ENCODE measurements at regions not wholly inside any gene's neighbourhood (a gene's known extent, or its start where the extent isn't known, plus 50 kb on each side); places are given as distances from the start of the nearest gene placed in this dataset.

DNA sequence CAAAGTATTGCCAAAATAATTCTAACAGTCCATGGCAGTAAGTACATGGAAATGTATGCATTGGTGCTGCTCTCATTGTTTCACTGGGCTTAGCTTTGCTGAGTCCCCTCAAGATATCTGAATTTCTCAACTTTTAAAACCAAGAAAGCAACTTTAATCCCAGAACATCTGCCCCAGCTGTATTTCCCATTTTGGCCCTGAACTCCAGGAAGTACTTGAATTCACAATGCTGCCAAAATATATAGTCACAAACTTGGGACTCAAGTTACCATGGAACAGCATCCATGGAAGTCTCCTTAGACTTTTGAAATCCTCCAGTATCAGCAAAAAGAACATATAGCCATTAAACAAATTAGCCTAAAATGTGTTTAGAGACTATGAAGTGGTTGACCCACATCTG, 78.5 kb upstream of the FLRT2 start:
- H3K4me3 Mint-ChIP-seq = no peak overlapping the region
- no peak for DNase-seq
- no peak overlapping the region for H3K27ac Mint-ChIP-seq

DNA sequence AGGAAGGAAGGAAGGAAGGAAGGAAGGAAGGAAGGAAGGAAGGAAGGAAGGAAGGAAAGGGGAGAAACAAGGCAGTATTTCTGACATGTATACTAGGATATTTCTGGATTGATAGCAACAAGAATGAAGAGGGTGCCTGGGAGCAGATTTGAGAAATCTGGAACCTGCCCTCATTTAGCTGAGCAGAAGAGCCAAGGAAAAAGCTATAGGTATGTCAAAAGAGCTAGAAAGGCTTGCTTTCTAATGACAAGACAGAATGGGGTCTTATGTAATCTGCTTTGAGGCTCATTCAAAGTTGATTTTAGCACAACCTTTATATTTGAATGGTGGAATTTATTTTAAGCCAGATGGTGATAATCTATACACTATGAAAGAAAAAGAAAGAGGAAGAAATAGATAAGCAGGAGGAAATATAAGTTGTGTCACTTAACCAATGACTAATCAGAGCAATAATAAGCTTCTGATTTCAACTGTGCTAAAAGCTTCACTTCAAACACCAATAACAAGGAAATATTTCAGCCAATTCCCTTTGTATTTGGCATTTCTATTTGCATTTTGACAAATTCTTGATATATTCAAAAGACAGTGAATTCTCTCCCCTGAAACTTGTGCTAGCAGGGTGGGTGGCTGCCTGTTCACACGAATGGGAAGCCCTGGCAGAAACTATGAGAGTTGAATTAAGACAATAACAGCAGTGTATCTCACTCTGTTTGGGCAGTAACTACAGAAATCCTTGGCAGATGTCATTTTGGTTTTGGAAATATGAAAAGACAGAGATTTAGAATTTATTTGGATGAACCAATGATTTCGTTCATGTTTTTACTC, 76.3 kb upstream of the FLRT2 start:
- no peaks in the 10 kb centered on the region for H3K9me3 Mint-ChIP-seq
- no peaks in the 10 kb centered on the region for H3K36me3 Mint-ChIP-seq (ENCODE audit: insufficient read depth in 2 of 2)
- H3K27me3 Mint-ChIP-seq (ENCODE audit: low read depth) = no peaks in the 10 kb centered on the region
- no peaks in the 10 kb centered on the region for H3K4me1 Mint-ChIP-seq (ENCODE audit: low read depth)
- ATAC-seq (replicated peaks in 1 of 2) (no peak), DNase-seq (no peak)
- H3K4me3 Mint-ChIP-seq = no peak overlapping the region
- H3K27ac Mint-ChIP-seq = no peak overlapping the region

More for the DNA sequence above, 78.5 kb upstream of the FLRT2 start:
- Mint-ChIP-seq H3K27me3 (ENCODE audit: low read depth) (no peaks in the 10 kb centered on the region), H3K9me3 (no peaks in the 10 kb centered on the region), H3K4me1 (ENCODE audit: low read depth) (no peaks in the 10 kb centered on the region), H3K36me3 (ENCODE audit: insufficient read depth in 2 of 2) (no peaks in the 10 kb centered on the region)
- ATAC-seq (replicated peaks in 1 of 2) = no peak

DNA sequence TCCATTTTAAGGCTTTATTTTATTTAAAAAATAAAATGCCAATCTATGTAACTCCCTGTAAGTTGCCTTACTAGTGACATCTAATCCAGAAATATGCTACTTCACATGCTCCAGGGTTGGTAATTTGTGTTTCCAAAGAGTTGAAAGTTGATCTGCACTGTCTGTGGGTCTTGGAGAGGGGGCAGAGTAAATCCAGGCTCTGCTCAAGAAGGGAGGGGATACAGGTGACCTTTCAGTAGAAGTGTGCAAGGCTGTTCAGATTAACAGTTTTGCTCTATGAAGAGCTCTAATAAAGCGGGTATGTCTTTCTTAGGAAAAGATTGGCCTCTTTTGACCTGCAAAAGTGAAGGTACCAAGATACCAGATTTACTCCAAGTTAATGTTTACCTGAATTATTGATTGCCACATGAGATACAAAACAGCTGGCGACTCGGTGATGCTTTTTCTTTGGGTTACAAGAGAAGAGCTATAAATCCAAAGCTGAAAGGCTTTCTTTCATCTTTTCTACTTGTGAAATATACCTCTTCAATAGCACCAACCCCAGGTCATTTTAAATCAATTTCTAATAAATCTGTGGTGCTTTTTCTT, 75.6 kb upstream of the FLRT2 start:
- H3K27ac Mint-ChIP-seq = no peak overlapping the region
- H3K4me3 Mint-ChIP-seq = no peak overlapping the region
- no peaks in the 10 kb centered on the region for H3K36me3 Mint-ChIP-seq (ENCODE audit: insufficient read depth in 2 of 2)
- DNase-seq (no peak), ATAC-seq (replicated peaks in 1 of 2) (no peak)
- H3K27me3 Mint-ChIP-seq (ENCODE audit: low read depth) = no peaks in the 10 kb centered on the region
- H3K4me1 Mint-ChIP-seq (ENCODE audit: low read depth) = no peaks in the 10 kb centered on the region
- no peaks in the 10 kb centered on the region for H3K9me3 Mint-ChIP-seq

DNA sequence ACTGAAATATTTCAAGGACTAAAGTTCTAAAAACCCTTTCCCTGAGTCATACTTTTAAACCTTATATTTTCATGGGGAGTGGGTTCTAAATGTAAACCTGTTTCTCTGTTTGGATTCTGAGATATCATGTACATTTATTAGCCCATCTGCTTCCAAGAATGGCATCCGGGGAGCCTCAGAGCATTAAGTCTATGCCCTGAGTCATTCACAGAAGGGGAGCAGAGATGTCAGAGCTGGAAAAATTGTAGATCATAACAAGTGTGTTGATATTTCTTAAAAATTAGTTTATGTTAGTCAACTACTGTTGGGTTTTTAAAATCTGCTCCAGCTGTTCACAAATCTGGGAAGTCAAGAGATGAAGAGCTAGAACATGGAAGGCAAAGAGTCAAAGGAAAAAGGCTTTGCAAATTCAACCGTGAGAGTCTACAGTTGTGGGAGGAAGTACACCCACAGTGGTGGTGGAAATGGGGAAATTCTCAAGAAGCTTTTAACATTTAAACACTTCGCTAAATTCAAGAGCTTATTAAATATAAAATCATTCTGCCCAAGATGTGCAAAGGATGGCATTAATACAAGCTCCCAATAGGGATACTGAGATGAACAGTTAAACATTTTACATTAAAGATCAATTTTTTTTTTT, 70.5 kb upstream of the FLRT2 start:
- DNase-seq (no peak), ATAC-seq (replicated peaks in 1 of 2) (no peak)
- Mint-ChIP-seq H3K27me3 (ENCODE audit: low read depth) (no peaks in the 10 kb centered on the region), H3K27ac (no peak overlapping the region), H3K9me3 (peaks cover 0 to 2% of the 10 kb centered on the region in 2 donors), H3K4me3 (no peak overlapping the region), H3K36me3 (ENCODE audit: insufficient read depth in 2 of 2) (no peaks in the 10 kb centered on the region), H3K4me1 (ENCODE audit: low read depth) (no peaks in the 10 kb centered on the region)

DNA sequence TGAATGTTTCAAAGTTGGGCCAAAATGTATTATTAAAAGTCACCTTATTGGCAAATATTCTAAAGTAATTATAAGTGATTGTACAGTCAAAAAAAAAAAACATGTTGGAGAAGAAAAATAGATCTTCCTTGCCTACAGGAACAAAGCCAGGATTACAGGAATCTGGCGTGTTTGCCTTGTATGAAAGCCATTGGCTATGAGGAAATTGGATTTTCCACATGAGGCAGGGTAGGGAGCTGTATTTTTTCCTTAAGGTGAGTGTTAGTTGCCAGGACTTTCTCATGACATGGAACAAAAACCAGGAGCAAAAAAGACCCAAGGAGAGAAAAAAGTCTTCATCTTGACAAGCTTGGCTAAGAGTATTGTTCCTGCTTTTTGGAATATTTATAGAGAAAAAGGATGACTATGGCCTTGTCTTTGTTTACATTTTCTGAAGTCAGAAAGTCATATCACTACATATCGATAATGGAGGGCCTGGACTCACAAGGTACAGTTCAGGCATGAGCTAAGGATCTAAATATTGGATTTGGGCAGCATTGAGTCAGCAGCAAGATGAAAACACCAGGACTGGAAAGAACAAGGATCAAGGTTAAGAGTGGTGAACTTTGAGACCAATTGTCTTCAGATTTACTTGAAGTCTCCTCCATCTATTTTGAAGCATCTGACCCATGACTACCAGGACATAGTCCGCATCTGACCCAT, 68.4 kb upstream of the FLRT2 start:
- H3K27me3 Mint-ChIP-seq (ENCODE audit: low read depth) = no peaks in the 10 kb centered on the region
- H3K9me3 Mint-ChIP-seq = peaks cover under 1 to 2% of the 10 kb centered on the region in 2 donors
- no peak overlapping the region for H3K27ac Mint-ChIP-seq
- no peak for DNase-seq
- H3K36me3 Mint-ChIP-seq (ENCODE audit: insufficient read depth in 2 of 2) = no peaks in the 10 kb centered on the region
- no peak overlapping the region for H3K4me3 Mint-ChIP-seq
- H3K4me1 Mint-ChIP-seq (ENCODE audit: low read depth) = no peaks in the 10 kb centered on the region
- no peak for ATAC-seq (replicated peaks in 1 of 2)

DNA sequence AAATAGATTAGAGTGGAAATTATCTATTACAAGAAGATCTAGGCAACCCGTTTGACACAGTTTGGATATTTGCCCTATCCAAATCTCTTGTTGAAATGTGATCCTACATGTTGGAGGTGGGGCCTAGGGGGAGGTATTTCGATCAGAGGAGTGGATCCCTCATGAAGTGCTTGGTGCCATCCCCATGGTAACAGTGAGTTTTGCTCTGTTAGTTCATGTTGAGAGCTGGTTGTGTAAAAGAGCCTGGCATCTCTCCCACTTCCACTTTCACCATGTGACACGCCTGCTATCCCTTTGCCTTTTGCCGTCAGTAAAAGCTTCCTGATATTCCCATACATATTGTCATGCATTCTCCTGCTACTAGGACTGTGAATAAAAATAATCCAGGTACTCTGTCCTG, 66.4 kb upstream of the FLRT2 start:
- ATAC-seq (replicated peaks in 1 of 2) (no peak), DNase-seq (no peak)
- Mint-ChIP-seq H3K27ac (no peak overlapping the region), H3K4me3 (no peak overlapping the region), H3K4me1 (ENCODE audit: low read depth) (no peaks in the 10 kb centered on the region), H3K27me3 (ENCODE audit: low read depth) (no peaks in the 10 kb centered on the region), H3K9me3 (peaks cover 2 to 4% of the 10 kb centered on the region in 2 donors), H3K36me3 (ENCODE audit: insufficient read depth in 2 of 2) (no peaks in the 10 kb centered on the region)

DNA sequence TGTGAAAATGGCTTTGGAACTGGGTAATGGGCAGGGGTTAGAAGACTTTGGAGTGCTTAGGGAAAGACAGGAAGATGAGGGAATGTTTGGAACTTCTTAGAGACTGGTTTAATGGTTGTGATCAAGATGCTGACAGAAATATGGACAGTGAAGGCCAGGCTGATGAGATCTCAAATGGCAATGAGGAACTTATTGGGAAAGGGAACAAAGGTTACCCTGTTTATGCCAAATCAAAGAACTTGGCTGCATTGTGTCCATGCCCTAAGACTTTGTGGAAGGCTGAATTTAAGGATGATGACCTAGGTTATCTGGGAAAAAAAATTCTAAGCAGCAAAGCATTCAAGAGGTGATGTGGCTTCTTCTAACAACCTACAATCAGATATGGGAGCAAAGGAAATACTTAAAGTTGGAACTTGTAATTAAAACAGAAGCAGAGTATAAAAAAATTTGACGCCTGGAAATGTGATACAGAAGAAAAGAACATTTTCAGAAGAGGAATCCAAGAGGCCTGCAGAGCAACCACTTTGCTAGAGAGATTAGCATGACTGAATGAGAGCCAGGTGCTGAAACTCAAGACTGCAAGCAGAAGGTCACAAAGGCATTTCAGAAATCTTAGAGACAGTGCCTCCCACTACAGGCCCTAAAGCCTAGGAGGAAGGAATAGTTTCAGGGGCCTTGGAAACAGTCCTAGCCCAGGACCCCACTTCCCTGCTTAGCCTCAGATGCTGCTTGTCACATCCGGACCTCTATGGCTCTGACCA, 65.6 kb upstream of the FLRT2 start:
- H3K27ac Mint-ChIP-seq = no peak overlapping the region
- H3K27me3 Mint-ChIP-seq (ENCODE audit: low read depth) = no peaks in the 10 kb centered on the region
- no peak overlapping the region for H3K4me3 Mint-ChIP-seq
- DNase-seq (no peak), ATAC-seq (replicated peaks in 1 of 2) (no peak)
- H3K9me3 Mint-ChIP-seq = peaks cover 2 to 4% of the 10 kb centered on the region in 2 donors
- no peaks in the 10 kb centered on the region for H3K4me1 Mint-ChIP-seq (ENCODE audit: low read depth)
- no peaks in the 10 kb centered on the region for H3K36me3 Mint-ChIP-seq (ENCODE audit: insufficient read depth in 2 of 2)

DNA sequence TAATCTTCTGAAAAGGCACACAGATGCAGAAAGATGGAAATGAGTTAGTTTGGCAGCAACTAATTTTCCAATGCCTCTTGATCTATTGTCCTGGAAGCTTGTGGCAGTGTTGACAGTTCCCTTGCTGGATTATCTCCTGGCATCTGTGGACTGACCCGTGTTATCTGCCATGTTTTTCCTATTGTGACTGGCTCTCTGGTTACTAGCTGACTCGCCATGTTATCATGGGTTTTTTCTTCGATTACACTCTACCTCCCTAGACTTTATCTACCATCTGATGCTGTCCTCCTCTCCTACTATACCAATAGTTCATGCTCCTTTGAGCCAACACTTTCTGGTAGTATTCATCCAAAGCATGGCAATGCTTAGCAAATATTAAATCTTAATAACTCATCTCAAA, 63.3 kb upstream of the FLRT2 start:
- peaks cover 2 to 4% of the 10 kb centered on the region in 2 donors for H3K9me3 Mint-ChIP-seq
- no peak overlapping the region for H3K4me3 Mint-ChIP-seq
- ATAC-seq (replicated peaks in 1 of 2) (no peak), DNase-seq (no peak)
- no peaks in the 10 kb centered on the region for H3K4me1 Mint-ChIP-seq (ENCODE audit: low read depth)
- no peak overlapping the region for H3K27ac Mint-ChIP-seq
- no peaks in the 10 kb centered on the region for H3K27me3 Mint-ChIP-seq (ENCODE audit: low read depth)
- no peaks in the 10 kb centered on the region for H3K36me3 Mint-ChIP-seq (ENCODE audit: insufficient read depth in 2 of 2)

DNA sequence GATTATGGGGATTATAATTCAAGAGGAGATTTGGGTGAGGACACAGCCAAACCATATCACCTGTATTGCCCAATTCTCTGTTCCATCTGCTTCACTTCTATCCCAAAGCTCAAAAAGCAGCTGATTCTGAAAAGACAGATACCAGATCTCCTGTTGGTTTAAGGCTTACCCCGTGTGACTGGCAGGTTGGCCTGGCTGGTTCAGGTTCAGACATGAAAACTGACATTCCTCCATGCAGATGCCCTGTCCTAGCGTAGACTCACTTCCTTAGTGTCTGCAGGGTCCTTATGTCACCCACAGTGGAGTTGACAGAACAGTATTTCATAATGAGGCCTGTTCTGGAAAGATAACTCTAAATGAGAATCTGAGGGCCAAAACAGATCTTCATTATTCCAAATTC, 61.1 kb upstream of the FLRT2 start:
- no peaks in the 10 kb centered on the region for H3K4me1 Mint-ChIP-seq (ENCODE audit: low read depth)
- H3K27ac Mint-ChIP-seq = no peak overlapping the region
- no peak overlapping the region for H3K4me3 Mint-ChIP-seq
- H3K9me3 Mint-ChIP-seq = peaks cover 0 to 4% of the 10 kb centered on the region in 2 donors
- ATAC-seq (replicated peaks in 1 of 2) = no peak
- H3K36me3 Mint-ChIP-seq (ENCODE audit: insufficient read depth in 2 of 2) = no peaks in the 10 kb centered on the region
- H3K27me3 Mint-ChIP-seq (ENCODE audit: low read depth) = no peaks in the 10 kb centered on the region
- DNase-seq = no peak

DNA sequence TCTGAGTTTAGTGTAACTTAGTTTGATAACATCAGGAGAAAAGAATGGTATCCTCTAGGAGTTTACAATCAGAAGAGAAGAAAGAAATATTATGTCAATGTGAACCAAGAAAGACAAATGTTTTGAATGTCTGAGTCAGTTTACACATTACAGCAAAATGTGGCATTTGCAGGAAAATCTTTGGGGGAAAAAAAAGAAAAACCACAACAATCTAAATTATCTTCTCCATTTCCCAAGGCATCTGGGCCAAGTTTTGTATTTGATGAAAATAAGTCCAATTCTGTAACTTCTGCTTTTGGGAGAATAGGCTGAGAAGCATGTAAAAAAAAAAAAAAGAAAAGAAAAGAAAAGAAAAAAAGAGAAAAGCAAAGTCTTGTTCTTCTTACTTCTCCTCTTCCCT, 58.8 kb upstream of the FLRT2 start:
- H3K27me3 Mint-ChIP-seq (ENCODE audit: low read depth) = no peaks in the 10 kb centered on the region
- peaks cover 0 to 4% of the 10 kb centered on the region in 2 donors for H3K9me3 Mint-ChIP-seq
- H3K36me3 Mint-ChIP-seq (ENCODE audit: insufficient read depth in 2 of 2) = no peaks in the 10 kb centered on the region
- no peaks in the 10 kb centered on the region for H3K4me1 Mint-ChIP-seq (ENCODE audit: low read depth)
- ATAC-seq (replicated peaks in 1 of 2) (no peak), DNase-seq (no peak)
- no peak overlapping the region for H3K4me3 Mint-ChIP-seq
- no peak overlapping the region for H3K27ac Mint-ChIP-seq

DNA sequence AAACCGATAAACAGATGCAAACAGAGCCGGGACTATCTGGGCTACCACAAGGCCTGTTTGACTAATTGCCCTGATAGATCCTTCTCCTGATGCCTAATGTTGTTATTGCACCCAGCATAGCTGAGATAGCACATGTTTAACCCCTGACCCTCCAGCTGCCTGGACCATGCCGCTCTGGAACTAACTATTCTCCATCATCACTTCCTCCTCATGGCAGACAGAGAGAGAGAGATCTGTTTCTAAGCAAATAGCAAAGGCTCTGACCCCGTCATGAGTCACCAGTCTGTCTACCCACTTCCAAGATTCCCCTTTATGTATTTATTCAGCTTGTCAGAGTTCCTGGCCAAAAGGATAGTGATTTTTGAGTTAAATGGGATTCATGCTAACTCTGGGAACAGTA, 58.2 kb upstream of the FLRT2 start:
- H3K27ac Mint-ChIP-seq = no peak overlapping the region
- H3K4me1 Mint-ChIP-seq (ENCODE audit: low read depth) = no peaks in the 10 kb centered on the region
- H3K4me3 Mint-ChIP-seq = no peak overlapping the region
- no peaks in the 10 kb centered on the region for H3K27me3 Mint-ChIP-seq (ENCODE audit: low read depth)
- peaks cover 0 to 1% of the 10 kb centered on the region in 2 donors for H3K9me3 Mint-ChIP-seq
- DNase-seq (no peak), ATAC-seq (replicated peaks in 1 of 2) (no peak)
- no peaks in the 10 kb centered on the region for H3K36me3 Mint-ChIP-seq (ENCODE audit: insufficient read depth in 2 of 2)

DNA sequence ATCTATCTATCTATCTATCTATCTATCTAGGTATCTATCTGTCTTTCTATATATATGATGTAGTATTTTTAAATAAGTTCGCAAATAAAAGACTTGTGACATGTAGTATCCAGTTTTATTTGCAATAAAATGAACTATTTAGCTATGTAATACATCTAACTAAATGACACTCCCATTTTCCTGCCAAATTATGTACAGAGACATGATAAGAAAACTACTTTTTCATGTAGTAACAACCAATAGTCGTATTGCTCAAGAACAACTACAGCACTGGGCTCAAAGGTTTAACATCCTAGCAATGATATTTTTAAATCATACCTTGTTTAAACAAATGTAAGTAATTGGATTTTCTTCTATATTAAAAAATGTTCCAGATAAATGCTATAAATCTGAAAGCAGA, 55.5 kb upstream of the FLRT2 start:
- H3K4me1 Mint-ChIP-seq (ENCODE audit: low read depth) = no peaks in the 10 kb centered on the region
- DNase-seq (no peak), ATAC-seq (replicated peaks in 1 of 2) (no peak)
- peaks cover 0 to 2% of the 10 kb centered on the region in 2 donors for H3K9me3 Mint-ChIP-seq
- no peak overlapping the region for H3K27ac Mint-ChIP-seq
- no peaks in the 10 kb centered on the region for H3K36me3 Mint-ChIP-seq (ENCODE audit: insufficient read depth in 2 of 2)
- no peaks in the 10 kb centered on the region for H3K27me3 Mint-ChIP-seq (ENCODE audit: low read depth)
- H3K4me3 Mint-ChIP-seq = no peak overlapping the region

Data from activated T-cell treated with anti-CD3 and anti-CD28 coated beads, Interleukin-2, amount 50 U/mL, for 72 hours (primary cell).